Head of caudate nucleus (tissue), 42 donors: ENCODE measurements at regions not wholly inside any gene's neighbourhood (a gene's known extent, or its start where the extent isn't known, plus 50 kb on each side); places are given as distances from the start of the nearest gene placed in this dataset.
A peak's percentile ranks its signal among the peaks of the same experiment; 100 is the strongest.
"Not testable (repeated sequence)": the region's sequence is repeated elsewhere in the genome, so short reads cannot be mapped to it uniquely, and the experiment has no call there.

Source experiments
- DNase-seq, 42 donors: peaks; one replicate each; pipeline versions ENCODE4 v3.0.0 to v3.0.0-alpha.2; 2020 to 2021; ENCODE audit warnings: mixed read lengths in 7 of 42
- intact Hi-C: fragments of 100-400 bp; cut with DNase I; formaldehyde crosslinking; loops from one replicate; pipeline ENCODE4 v1.15.0; 2022

DNA sequence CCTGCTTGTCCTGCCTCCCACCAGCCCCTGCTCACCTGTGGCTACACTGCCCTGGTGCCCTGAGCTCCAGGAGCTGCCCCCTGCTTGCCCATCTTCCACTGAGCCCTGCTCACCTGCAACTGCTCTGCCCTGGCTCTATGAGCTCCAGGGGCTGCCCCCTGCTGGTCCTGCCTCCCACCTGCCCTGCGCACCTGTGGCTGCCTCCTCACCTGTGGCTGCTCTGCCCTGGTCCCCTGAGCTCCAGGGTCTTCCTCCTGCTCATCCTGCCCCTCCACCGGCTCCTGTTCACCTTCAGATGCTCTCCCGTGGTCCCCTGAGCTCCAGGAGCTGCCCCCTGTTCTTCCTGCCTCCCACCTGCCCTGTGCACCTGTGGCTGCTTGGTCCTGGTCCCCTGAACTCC is 247.6 kb downstream of the TMEM121 start:
- peak in 1 of 42 donors; percentile 21 for DNase-seq
- intact Hi-C loops, result no loop called here

DNA sequence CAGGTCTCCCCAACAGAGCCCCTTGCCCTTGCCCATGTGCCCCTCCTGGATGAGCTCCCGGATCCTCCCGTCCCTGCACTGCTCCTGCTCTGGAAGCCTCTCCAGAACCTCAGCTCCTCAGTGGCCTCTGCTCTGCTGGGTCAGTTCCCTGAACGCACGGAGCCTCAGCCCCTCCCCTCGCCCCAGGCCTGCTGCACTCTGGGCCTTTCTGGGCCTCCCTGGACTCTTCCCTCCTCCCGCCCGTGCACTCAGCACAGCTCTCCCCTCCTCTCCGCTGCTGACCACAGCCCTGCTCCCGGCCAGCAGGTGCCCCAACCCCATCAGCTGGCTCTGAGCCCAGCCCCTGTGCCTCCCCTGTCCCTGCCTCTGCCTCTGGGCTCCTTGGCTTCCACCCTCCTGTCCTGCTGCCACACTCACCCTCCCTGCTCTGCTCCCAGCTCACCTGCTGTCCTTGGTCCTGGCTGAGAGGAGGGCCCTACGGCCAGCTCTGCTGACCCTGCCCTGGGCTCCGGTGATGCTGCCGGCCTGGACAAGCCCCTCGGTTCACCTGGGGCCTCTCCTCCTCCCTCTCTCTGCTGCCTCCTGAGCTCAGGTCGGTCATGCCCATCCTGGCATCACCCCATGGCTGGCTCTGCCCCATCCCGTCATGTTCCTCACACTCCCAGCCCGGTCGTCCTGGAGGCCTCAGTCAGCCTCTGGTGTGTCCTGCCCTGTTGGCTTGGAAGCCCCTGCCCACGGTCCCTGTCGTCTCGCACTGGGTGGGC is 248.4 kb downstream of the TMEM121 start:
- peak in 1 of 42 donors; percentile 12 for DNase-seq
- intact Hi-C loops, result not testable (repeated sequence)

DNA sequence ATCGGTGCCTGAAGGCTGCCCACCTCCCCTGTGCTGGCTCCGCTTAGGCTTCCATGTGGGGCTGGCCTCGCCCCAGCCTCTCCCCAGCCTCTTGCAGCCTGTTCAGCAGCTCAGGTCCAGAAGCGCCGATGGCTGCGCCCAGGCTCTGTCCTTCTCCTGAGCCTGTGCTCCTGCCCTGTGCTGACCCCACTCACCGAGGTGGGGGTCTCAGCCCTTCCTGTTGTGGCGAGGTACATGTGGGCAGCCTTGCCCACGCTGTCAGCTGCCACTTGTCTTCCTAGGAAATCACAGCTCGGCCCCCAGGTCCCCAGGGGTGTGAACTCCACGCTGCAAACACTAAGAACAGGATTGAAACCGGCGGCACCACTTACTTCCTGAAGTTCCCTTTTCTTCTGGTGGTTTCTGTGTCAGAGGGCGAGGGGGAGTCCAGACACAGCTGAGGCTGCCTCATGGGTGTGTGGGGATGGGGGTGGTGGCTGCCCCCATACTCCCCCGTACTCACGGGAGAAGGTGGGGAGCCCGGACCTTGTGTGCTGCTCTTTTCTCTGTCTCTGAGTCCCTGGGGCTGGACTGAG is 249.1 kb downstream of the TMEM121 start:
- intact Hi-C loops, result not testable (repeated sequence)
- peak in 1 of 42 donors; percentile 13 for DNase-seq

- DNase-seq, intact Hi-C loops: not testable (repeated sequence)
Measured at GRCh38 chr14:105776112-105776511, 249.7 kb downstream of the TMEM121 start.

DNA sequence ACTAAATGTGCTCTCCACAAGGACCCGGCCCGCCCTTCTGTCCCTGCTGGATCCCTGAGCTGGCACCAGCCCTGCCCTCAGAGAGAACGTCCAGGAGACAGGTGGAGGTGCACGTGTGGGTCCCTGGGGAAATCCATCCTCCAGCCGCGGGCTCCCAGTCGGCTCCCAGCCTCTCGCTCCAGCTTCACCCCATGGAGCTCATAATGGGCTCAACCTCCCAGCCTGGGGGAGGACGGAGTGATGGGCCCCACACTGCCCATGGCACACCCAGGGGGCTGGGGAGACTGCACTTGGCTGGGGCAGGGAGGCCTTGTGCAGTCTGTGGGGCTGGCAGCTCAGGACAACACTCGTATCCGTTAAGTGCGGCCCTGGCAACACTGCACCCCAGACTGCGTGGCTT is 250.5 kb downstream of the TMEM121 start:
- intact Hi-C loops, result no loop called here
- DNase-seq, result no peak

DNA sequence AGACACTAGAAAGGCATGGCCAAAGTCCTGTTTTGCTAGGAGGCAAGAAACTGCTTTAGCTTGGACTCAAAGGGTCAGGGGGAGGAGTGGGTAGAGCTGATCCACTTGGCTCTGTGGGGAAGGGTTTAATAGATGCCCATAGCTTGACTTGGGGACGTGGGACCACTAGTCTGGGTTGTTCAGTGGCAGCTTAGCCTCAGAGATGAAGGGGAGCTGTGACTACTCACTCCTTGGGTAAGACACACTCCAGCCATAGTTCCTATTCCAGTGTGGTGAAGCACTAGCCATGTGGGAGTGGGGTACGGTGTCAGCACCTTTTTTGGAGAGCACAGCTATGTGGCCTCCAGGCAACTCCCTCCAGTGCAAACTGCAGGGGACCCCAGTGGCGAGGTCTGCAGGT is 257.3 kb downstream of the TMEM121 start:
- no peak for DNase-seq
- intact Hi-C loops, result no loop called here

GRCh38 chr14:105793836-105794235 is 267.5 kb downstream of the TMEM121 start:
- no peak for DNase-seq
- intact Hi-C loops, result no loop called here

DNA sequence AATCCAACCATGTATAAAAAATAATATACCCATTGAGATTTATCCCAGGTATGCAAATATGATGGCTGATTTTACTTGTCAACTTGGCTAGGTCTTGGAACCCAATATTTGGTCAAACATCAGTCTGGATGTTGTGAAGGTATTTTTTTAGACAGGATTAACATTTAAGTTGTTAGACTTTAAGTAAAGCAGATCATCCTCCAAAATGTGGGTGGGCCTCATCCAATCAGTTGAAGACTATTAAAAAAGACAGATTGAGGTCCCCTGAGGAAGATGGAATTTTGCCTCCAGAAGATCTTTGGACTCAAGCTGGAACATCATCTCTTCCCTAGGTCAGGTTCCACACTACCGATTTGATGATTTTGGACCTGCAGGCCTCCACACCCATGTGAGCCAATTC is 271.2 kb downstream of the TMEM121 start:
- intact Hi-C loops, result no loop called here
- DNase-seq, result no peak

DNA sequence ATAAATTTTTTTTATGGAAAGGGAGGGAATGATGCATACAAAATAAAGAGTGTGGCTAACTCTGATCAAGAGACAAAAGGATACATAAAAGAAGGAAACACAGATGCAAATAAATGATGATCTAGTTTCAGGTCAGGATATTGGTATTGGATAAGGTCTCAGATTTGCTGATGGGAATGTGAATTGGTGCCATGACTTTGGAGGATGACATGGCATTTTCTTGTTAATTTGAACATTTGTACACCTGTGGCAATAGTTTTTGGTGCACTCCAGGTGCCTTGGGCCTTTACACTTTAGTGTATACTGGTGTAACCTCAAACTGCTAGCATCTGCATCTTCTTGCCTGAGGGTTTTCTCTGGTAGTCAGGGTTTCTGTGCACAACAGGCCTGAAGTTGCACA is 279.3 kb downstream of the TMEM121 start:
- intact Hi-C loops, result no loop called here

DNA sequence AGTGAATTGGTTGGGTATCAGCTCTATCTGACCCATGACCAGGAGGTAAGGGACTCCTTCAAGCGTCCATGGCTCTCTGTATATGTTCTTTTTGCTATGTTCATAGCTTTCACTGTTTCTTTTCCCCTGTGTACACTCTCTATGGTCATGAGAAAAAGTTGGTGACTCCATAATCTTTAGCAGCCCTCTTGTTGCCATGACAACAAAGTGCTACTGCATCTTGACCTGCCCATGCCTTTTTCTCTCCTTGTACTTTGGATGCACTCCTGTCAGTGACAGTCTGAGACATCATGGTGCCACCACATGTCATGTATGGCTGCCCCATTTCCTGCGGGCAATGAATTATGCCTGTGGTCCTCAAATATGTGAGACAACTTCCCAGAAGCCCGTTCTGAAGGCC is 280.2 kb downstream of the TMEM121 start:
- intact Hi-C loops, result no loop called here
- DNase-seq, result no peak

More for the DNA sequence above, 279.3 kb downstream of the TMEM121 start:
- no peak for DNase-seq

GRCh38 chr14:105817971-105818711 is 291.8 kb downstream of the TMEM121 start:
- DNase-seq, result peak in 1 of 42 donors; percentile 2
- intact Hi-C loops, result no loop called here

- DNase-seq, result no peak
- intact Hi-C loops, result no loop called here
Measured at GRCh38 chr14:105818712-105819005, 292.3 kb downstream of the TMEM121 start.

- intact Hi-C loops, result no loop called here
- DNase-seq, result no peak
Measured at GRCh38 chr14:105830171-105830570, 303.8 kb downstream of the TMEM121 start.

- peak in 1 of 42 donors; percentile 25 for DNase-seq
- intact Hi-C loops, result no loop called here
Measured at GRCh38 chr14:105836160-105836559, 309.8 kb downstream of the TMEM121 start.

DNA sequence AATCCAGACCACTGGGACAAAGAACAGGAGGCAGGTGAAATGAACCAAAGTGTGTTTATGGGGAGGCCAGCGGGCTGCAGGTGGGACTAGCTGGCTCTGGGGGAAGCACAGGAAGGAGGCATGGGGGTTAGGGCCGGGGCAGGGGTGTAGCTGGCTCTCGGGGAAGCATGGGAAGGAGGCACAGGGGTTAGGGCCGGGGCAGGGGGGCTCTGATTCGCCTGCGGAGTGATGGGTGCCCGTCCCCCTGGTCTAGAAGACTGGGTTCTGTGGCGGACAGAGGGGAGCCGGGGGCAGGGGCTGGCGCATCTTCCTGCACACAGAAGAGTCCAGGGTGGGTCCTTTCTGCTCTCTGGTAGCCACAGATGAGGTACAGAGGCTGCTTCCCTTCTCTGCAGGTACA is 310.3 kb downstream of the TMEM121 start:
- DNase-seq, result peak in 1 of 42 donors; percentile 21
- intact Hi-C loops, result no loop called here

GRCh38 chr14:105837349-105838063 is 311.1 kb downstream of the TMEM121 start:
- intact Hi-C loops, result no loop called here
- peak in 1 of 42 donors; percentile 18 for DNase-seq

- intact Hi-C loops, result no loop called here
Measured at GRCh38 chr14:105838107-105838506, 311.7 kb downstream of the TMEM121 start.

DNA sequence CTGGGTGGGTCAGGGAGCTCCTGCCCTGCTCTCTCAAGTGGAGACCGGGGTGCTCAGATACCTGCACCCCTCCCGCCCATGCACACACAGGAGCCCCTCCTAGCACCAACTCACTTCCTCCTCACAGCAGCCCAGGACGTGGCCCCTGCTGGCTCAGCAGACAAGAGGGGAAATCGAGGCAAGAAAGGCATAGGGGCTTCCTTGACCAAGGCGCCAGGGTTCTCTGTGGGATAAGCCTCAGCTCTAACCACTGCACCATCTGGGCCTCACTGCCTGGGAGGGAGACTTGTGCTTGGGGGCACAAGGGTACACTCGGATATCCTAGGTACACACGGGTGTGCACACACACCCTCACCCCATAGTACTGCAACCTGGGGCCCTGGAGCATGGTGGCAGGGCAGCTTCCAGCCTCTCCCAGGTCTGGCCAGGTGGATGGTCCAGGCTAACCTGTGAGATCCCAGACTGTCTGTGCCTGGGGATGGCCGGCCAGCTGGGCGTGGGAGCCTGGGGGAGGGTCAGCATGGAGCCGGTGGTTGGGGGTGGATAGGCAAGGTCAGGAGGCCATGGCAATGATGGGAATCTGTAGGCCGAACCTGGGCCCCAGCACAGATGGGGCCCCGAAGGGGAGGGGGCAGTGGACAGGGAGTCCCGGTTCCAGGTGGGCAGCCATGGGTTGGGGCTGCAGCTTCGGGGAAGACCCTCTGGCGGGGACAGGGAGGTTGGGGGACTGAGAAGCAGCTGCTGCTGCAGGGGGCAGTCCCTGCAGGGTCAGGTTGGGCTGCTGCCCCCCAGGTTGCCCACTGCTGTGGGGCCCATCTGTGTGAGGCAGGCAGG is 312.4 kb downstream of the TMEM121 start:
- DNase-seq, result peak in 3 of 42 donors; percentile 7 to 23 (median 14)
- intact Hi-C loops, result no loop called here

More at GRCh38 chr14:105838107-105838506, 311.7 kb downstream of the TMEM121 start:
- no peak for DNase-seq
